ENCODE measurements at regions not wholly inside any gene's neighbourhood (a gene's known extent, or its start where the extent isn't known, plus 50 kb on each side); places are given as distances from the start of the nearest gene placed in this dataset.

DNA sequence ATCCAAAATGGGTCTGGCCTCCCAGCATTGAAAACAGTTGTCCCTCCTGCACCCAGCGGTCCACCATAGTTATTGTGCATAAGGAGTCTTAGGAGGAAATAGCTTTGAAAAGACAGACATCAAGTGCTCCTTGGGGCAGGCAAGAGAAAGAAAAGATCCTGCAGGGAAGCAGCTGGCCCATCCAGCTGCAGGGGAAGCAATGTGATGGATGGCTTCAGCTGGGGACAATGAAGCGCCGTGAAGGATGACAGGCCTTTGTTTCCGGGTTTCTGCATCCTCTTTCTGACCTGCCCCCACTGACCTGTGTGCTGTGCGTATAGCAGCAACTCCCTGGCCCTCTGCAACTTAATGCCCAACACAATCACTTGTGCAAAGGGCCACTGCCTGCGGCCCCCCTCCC lies 142.9 kb upstream of the NCKAP5 start:
- TF ChIP-seq, protein P1, sequence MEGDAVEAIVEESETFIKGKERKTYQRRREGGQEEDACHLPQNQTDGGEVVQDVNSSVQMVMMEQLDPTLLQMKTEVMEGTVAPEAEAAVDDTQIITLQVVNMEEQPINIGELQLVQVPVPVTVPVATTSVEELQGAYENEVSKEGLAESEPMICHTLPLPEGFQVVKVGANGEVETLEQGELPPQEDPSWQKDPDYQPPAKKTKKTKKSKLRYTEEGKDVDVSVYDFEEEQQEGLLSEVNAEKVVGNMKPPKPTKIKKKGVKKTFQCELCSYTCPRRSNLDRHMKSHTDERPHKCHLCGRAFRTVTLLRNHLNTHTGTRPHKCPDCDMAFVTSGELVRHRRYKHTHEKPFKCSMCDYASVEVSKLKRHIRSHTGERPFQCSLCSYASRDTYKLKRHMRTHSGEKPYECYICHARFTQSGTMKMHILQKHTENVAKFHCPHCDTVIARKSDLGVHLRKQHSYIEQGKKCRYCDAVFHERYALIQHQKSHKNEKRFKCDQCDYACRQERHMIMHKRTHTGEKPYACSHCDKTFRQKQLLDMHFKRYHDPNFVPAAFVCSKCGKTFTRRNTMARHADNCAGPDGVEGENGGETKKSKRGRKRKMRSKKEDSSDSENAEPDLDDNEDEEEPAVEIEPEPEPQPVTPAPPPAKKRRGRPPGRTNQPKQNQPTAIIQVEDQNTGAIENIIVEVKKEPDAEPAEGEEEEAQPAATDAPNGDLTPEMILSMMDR (IDR thresholded peaks at IDR 0.05): no peak
- TF ChIP-seq EZH2 (IDR thresholded peaks at IDR 0.05; ENCODE audit: borderline replicate concordance, insufficient read depth, low read depth, low read length, poor library complexity, severe bottlenecking): no peak
